ENCODE measurements at regions not wholly inside any gene's neighbourhood (a gene's known extent, or its start where the extent isn't known, plus 50 kb on each side); places are given as distances from the start of the nearest gene placed in this dataset.

DNA sequence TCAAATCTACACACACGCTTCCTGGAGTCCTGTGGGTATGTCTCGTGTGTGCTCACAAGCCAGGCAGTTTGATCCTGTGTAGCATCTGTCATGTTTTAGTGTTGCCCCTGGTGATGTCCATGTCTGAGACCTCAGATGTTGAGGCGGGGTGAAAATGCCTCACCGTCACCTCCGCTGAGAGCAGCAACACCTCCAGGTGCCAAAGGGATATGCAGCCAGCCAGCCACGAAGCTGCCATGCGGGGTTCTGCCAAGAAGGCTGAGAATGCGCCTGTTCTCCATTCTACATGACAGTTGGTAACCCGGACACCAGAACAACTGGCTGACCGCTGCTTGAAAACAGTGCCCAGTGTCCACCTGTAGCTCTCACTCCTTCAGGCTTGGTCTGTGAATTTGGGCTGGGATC is 253.8 kb downstream of the TLE3 start:
- TF ChIP-seq POLR2A (IDR thresholded peaks at IDR 0.05; ENCODE audit: low read depth, low read length) (no peak), CEBPB (IDR thresholded peaks at IDR 0.05; ENCODE audit: low read depth, low read length) (no peak), SMC3 (IDR thresholded peaks at IDR 0.05; ENCODE audit: low read depth, low read length) (no peak), RCOR1 (IDR thresholded peaks at IDR 0.05; ENCODE audit: insufficient replicate concordance, low read length) (no peak), MAFK (IDR thresholded peaks at IDR 0.05; ENCODE audit: low read depth, low read length) (no peak), BHLHE40 (IDR thresholded peaks at IDR 0.05; ENCODE audit: low read depth, low read length) (no peak), RAD21 (IDR thresholded peaks at IDR 0.05; ENCODE audit: low read length) (no peak)
- TF ChIP-seq, protein P1, sequence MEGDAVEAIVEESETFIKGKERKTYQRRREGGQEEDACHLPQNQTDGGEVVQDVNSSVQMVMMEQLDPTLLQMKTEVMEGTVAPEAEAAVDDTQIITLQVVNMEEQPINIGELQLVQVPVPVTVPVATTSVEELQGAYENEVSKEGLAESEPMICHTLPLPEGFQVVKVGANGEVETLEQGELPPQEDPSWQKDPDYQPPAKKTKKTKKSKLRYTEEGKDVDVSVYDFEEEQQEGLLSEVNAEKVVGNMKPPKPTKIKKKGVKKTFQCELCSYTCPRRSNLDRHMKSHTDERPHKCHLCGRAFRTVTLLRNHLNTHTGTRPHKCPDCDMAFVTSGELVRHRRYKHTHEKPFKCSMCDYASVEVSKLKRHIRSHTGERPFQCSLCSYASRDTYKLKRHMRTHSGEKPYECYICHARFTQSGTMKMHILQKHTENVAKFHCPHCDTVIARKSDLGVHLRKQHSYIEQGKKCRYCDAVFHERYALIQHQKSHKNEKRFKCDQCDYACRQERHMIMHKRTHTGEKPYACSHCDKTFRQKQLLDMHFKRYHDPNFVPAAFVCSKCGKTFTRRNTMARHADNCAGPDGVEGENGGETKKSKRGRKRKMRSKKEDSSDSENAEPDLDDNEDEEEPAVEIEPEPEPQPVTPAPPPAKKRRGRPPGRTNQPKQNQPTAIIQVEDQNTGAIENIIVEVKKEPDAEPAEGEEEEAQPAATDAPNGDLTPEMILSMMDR (conservative IDR thresholded peaks at IDR 0.05; ENCODE audit: low read depth, low read length) = no peak
- TF ChIP-seq, protein P2, sequence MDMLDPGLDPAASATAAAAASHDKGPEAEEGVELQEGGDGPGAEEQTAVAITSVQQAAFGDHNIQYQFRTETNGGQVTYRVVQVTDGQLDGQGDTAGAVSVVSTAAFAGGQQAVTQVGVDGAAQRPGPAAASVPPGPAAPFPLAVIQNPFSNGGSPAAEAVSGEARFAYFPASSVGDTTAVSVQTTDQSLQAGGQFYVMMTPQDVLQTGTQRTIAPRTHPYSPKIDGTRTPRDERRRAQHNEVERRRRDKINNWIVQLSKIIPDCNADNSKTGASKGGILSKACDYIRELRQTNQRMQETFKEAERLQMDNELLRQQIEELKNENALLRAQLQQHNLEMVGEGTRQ (IDR thresholded peaks at IDR 0.05; ENCODE audit: low read depth, low read length) = no peak
